GM23248 (cell line): ENCODE measurements at regions not wholly inside any gene's neighbourhood (a gene's known extent, or its start where the extent isn't known, plus 50 kb on each side); places are given as distances from the start of the nearest gene placed in this dataset.

Source experiments
- DNase-seq: peaks from one replicate; pipeline ENCODE4 v3.0.0-alpha.2; 2015
- H2AFZ ChIP-seq: fragments of 200-600 bp; sonication (generic); 2 replicates; pipeline ENCODE4 v1.6.1; 2016; ENCODE audit warnings: antibody characterized with exemption
- H3F3A ChIP-seq: fragments of 200-600 bp; sonication (generic); 2 replicates; pipeline ENCODE4 v1.6.1; 2016; ENCODE audit warnings: mild to moderate bottlenecking, antibody characterized with exemption, mixed run types; ENCODE audit not compliant: insufficient read depth
- H3K27ac ChIP-seq: fragments of 200-600 bp; sonication (generic); 2 replicates; pipeline ENCODE4 v1.5.1; 2016; ENCODE audit warnings: mild to moderate bottlenecking
- H3K27me3 ChIP-seq: fragments of 200-600 bp; sonication (generic); replicated peaks from 2 replicates; pipeline ENCODE4 v1.6.1; 2016; ENCODE audit warnings: mild to moderate bottlenecking; ENCODE audit not compliant: insufficient read depth
- H3K36me3 ChIP-seq: fragments of 200-600 bp; sonication (generic); 2 replicates; pipeline ENCODE4 v1.6.1; 2016; ENCODE audit warnings: low read depth, mild to moderate bottlenecking
- H3K4me1 ChIP-seq: fragments of 200-600 bp; sonication (generic); 2 replicates; pipeline ENCODE4 v1.6.1; 2016; ENCODE audit warnings: mild to moderate bottlenecking; ENCODE audit not compliant: insufficient read depth
- H3K4me2 ChIP-seq: fragments of 200-600 bp; sonication (generic); one replicate; pipeline ENCODE4 v1.6.1; 2016; ENCODE audit warnings: mild to moderate bottlenecking; ENCODE audit not compliant: unreplicated experiment
- H3K4me3 ChIP-seq: fragments of 200-600 bp; sonication (generic); 2 replicates; pipeline ENCODE4 v1.5.1; 2016; ENCODE audit warnings: mild to moderate bottlenecking
- H3K79me2 ChIP-seq: fragments of 200-600 bp; sonication (generic); 2 replicates; pipeline ENCODE4 v1.6.1; 2016; ENCODE audit warnings: mild to moderate bottlenecking; ENCODE audit not compliant: insufficient read depth
- H3K9ac ChIP-seq: fragments of 200-600 bp; sonication (generic); 2 replicates; pipeline ENCODE4 v1.6.1; 2016; ENCODE audit warnings: mild to moderate bottlenecking
- H3K9me2 ChIP-seq: fragments of 200-600 bp; sonication (generic); 2 replicates; pipeline ENCODE4 v1.6.1; 2016; ENCODE audit warnings: mixed run types, mild to moderate bottlenecking, moderate library complexity; ENCODE audit not compliant: insufficient read depth
- H3K9me3 ChIP-seq: fragments of 200-600 bp; sonication (generic); one replicate; pipeline ENCODE4 v1.6.1; 2017; ENCODE audit warnings: low read depth
- H4K20me1 ChIP-seq: fragments of 200-600 bp; sonication (generic); 2 replicates; pipeline ENCODE4 v1.6.0; 2016; ENCODE audit not compliant: insufficient read depth
- EZH2 ChIP-seq: fragments of 200-600 bp; sonication (generic); IDR thresholded peaks from 2 replicates; pipeline ENCODE4 v1.6.1; 2018; ENCODE audit warnings: antibody characterized with exemption, mild to moderate bottlenecking; ENCODE audit not compliant: insufficient read depth, poor library complexity, severe bottlenecking
- EZH2phosphoT487 ChIP-seq: fragments of 200-600 bp; sonication (generic); IDR thresholded peaks from 2 replicates; pipeline ENCODE4 v1.6.1; 2018; ENCODE audit warnings: antibody characterized with exemption, moderate library complexity, mild to moderate bottlenecking, low read depth; ENCODE audit not compliant: insufficient read depth
- WGBS, 2 experiments: methylation state at CpG; one replicate each; pipeline ENCODE4 v1.1.6; 2015 to 2017; ENCODE audit warnings: low lambda C conversion rate in 2 of 2, low coverage in 1 of 2; ENCODE audit errors: missing lambda C conversion rate in 2 of 2; 5-methylcytosine and 5-hydroxymethylcytosine counted together
- in situ Hi-C: fragments of 300-500 bp; cut with MboI; formaldehyde crosslinking; loops from 2 replicates; pipeline ENCODE4 v1.15.0; 2020

- Histone ChIP-seq H3K9me3 (no peaks in the 10 kb centered on the region), H3K4me2 (no peak overlapping the region)
- 58% methylated on average over 7 of the region's 7 CpGs for whole genome bisulfite sequencing, 2 experiments
These were observed 168.8 kb upstream of the MKI67 start for GRCh38 chr10:128295003-128295402.

DNA sequence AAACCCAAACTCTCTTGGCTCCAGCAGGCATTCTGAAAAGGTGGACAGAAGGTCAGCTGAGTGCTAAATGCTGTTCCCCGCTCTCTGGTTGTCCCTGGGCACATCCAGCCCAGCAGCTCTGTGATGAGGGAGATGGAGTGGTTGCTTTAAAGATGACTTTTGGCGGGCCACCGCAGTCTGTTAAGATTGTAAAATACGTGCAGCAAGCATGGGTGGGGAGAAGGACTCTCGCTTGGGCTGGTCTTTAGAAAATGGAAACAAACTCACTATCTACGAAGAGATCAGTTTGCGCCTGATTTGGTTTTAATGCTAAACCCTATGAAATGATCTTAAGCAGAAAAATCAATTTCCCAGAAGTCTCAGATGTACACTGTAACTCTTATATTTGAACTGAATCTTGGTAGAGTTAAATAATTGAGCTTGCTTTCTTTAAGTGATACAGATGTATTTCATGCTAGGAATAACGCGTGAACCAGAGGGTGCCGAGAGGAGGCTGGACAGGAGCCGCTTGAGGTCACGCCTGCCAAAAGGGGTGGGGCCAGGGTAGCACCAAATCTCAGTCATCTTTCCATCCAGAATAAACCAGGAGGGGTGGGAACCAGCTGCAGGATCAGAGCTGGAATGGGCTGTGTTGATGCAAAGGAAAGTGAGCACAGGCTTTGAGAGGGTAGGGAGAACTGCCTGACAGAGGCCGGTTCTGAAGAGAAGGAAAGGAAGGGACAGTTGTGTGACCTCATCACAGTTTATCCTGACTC lies 170.2 kb upstream of the MKI67 start:
- no peak overlapping the region for H3K4me3 ChIP-seq
- H3K9ac ChIP-seq: no peak overlapping the region
- H2AFZ ChIP-seq: no peak overlapping the region
- H3K36me3 ChIP-seq: no peaks in the 10 kb centered on the region
- H3K79me2 ChIP-seq: no peaks in the 10 kb centered on the region
- WGBS, 2 experiments: 23 to 31% methylated on average over 13 of the region's 13 CpGs
- H3K9me3 ChIP-seq: no peaks in the 10 kb centered on the region
- DNase-seq: no peak
- TF ChIP-seq EZH2phosphoT487: no peak
- no peak for TF ChIP-seq EZH2
- no peaks in the 10 kb centered on the region for H3K27me3 ChIP-seq
- no peaks in the 10 kb centered on the region for H3K4me1 ChIP-seq
- no peak overlapping the region for H3K4me2 ChIP-seq
- H3K9me2 ChIP-seq: no peaks in the 10 kb centered on the region
- H3F3A ChIP-seq: no peaks in the 10 kb centered on the region
- in situ Hi-C loops: no loop called here
- H3K27ac ChIP-seq: no peak overlapping the region
- no peaks in the 10 kb centered on the region for H4K20me1 ChIP-seq

More at GRCh38 chr10:128295003-128295402, 168.8 kb upstream of the MKI67 start:
- H3K36me3 ChIP-seq: no peaks in the 10 kb centered on the region
- H3K79me2 ChIP-seq: no peaks in the 10 kb centered on the region
- TF ChIP-seq EZH2phosphoT487: no peak
- no peak for TF ChIP-seq EZH2
- H3F3A ChIP-seq: no peaks in the 10 kb centered on the region
- H3K4me3 ChIP-seq: no peak overlapping the region
- in situ Hi-C loops: no loop called here
- no peaks in the 10 kb centered on the region for H3K4me1 ChIP-seq
- no peak overlapping the region for H3K9ac ChIP-seq
- no peak overlapping the region for H2AFZ ChIP-seq
- no peaks in the 10 kb centered on the region for H3K9me2 ChIP-seq
- H3K27ac ChIP-seq: no peak overlapping the region
- no peaks in the 10 kb centered on the region for H3K27me3 ChIP-seq
- H4K20me1 ChIP-seq: no peaks in the 10 kb centered on the region
- no peak for DNase-seq

- Histone ChIP-seq H3K79me2 (no peaks in the 10 kb centered on the region), H3K9ac (no peak overlapping the region), H3K27ac (no peak overlapping the region), H3K36me3 (no peaks in the 10 kb centered on the region), H3K27me3 (no peaks in the 10 kb centered on the region), H3K4me3 (no peak overlapping the region), H3K4me2 (no peak overlapping the region), H2AFZ (no peak overlapping the region), H3K9me2 (no peaks in the 10 kb centered on the region), H3K9me3 (no peaks in the 10 kb centered on the region), H4K20me1 (no peaks in the 10 kb centered on the region), H3K4me1 (no peaks in the 10 kb centered on the region), H3F3A (no peaks in the 10 kb centered on the region)
- no peak for DNase-seq
- 33 to 36% methylated on average over 11 of the region's 11 CpGs for WGBS, 2 experiments
- TF ChIP-seq EZH2: no peak
- no peak for TF ChIP-seq EZH2phosphoT487
- in situ Hi-C loops: no loop called here
These were observed 171.6 kb upstream of the MKI67 start for GRCh38 chr10:128297709-128298378.

- no peaks in the 10 kb centered on the region for H3K27me3 ChIP-seq
- no peaks in the 10 kb centered on the region for H3K4me1 ChIP-seq
- no peaks in the 10 kb centered on the region for H3K79me2 ChIP-seq
- H3K9ac ChIP-seq: no peak overlapping the region
- H2AFZ ChIP-seq: no peak overlapping the region
- in situ Hi-C loops: no loop called here
- H3K4me3 ChIP-seq: no peak overlapping the region
- TF ChIP-seq EZH2phosphoT487: no peak
- TF ChIP-seq EZH2: no peak
- DNase-seq: no peak
- H3K27ac ChIP-seq: no peak overlapping the region
- no peak overlapping the region for H3K4me2 ChIP-seq
- H3K9me2 ChIP-seq: no peaks in the 10 kb centered on the region
- no peaks in the 10 kb centered on the region for H3F3A ChIP-seq
- no peaks in the 10 kb centered on the region for H4K20me1 ChIP-seq
- H3K36me3 ChIP-seq: no peaks in the 10 kb centered on the region
- WGBS, 2 experiments: 46 to 58% methylated on average over 4 of the region's 4 CpGs
- H3K9me3 ChIP-seq: no peaks in the 10 kb centered on the region
These were observed 172.4 kb upstream of the MKI67 start for GRCh38 chr10:128298587-128298986.
